ENCODE measurements at regions not wholly inside any gene's neighbourhood (a gene's known extent, or its start where the extent isn't known, plus 50 kb on each side); places are given as distances from the start of the nearest gene placed in this dataset.
A peak's percentile ranks its signal among the peaks of the same experiment; 100 is the strongest.

- TF ChIP-seq POLR2A (IDR thresholded peaks at IDR 0.05; ENCODE audit: low read length) (no peak), GATA1 (IDR thresholded peaks at IDR 0.05; ENCODE audit: low read depth, low read length) (no peak)
- no peak for DNase-seq
These were observed 259.9 kb upstream of the ZPLD1 start for GRCh38 chr3:102174832-102175374.

DNA sequence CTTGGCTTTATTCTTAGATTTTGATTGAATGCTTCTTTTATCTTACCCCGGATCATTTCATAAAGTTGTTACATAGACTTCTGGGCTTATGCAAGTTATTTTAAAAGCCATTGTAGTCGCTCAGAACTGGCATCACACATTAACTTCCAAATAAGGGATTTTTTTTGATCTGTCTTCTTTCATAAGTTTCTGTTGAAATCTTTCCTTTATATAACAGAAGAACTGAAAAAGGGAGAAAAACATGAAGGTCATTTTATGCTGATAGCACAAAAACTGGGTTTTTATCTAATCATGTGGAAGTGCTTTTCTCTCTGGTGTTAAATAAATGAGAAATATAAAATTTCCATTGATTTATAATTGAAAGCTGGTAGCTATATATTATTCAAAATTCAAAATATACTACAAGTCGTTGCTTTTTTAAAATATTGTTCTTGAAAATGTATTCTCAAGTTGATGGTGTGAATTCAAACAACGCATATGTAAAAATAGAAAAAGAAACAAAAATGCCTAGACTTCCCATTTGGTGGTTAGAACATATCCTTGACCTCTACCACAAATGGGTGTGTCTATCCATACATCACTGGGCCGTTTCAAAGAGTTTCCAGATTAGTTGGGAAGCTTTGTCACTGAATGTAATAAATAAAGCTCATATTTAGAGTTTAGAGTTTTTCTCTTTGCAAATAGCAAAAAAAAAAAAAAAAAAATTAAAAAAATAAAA, 258.3 kb upstream of the ZPLD1 start:
- DNase-seq = no peak
- no peak for TF ChIP-seq GATA1 (IDR thresholded peaks at IDR 0.05; ENCODE audit: low read depth, low read length)
- no peak for TF ChIP-seq POLR2A (IDR thresholded peaks at IDR 0.05; ENCODE audit: low read length)

DNA sequence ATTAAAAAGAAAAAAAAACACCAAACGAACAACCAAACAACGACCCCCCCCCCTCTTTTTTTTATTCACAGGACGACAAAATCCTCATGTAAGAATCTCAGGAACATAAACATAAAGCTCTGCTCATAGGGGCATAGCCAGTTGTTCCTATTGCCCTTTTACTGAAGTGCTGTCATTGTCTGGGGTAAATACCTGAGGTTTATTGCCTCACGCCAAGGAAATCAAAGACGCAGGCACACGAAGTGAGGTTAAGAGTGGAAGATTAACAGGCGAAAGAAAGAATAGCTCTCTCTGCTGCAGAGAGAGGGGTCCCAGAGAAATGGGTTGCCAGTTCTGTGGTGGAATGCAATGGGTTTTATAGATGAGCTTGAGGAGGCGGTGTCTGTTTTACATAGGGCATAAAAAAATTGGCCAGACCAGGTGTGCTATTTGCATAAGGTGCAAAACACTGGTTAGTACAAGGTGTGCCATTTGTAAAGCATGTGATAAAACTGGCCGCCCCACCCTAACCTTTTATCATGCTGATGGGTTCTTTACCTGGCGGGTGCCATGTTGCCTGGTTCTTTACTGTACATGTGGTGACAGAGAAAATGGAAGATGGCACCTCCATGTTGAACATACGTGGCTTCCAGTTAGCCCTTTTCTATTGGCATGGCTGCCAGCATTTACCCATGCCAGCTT, 257.6 kb upstream of the ZPLD1 start:
- no peak for TF ChIP-seq GATA1 (IDR thresholded peaks at IDR 0.05; ENCODE audit: low read depth, low read length)
- TF ChIP-seq POLR2A (IDR thresholded peaks at IDR 0.05; ENCODE audit: low read length) = no peak
- no peak for DNase-seq

GRCh38 chr3:102178817-102179216, 256.0 kb upstream of the ZPLD1 start:
- no peak for DNase-seq
- TF ChIP-seq GATA1 (IDR thresholded peaks at IDR 0.05; ENCODE audit: low read depth, low read length) (no peak), POLR2A (IDR thresholded peaks at IDR 0.05; ENCODE audit: low read length) (no peak)

- TF ChIP-seq POLR2A (IDR thresholded peaks at IDR 0.05; ENCODE audit: low read length) (no peak), GATA1 (IDR thresholded peaks at IDR 0.05; ENCODE audit: low read depth, low read length) (no peak)
- peak in 1 of 2 experiments; percentile 42 for DNase-seq
These were observed 255.3 kb upstream of the ZPLD1 start for GRCh38 chr3:102179326-102180177.

DNA sequence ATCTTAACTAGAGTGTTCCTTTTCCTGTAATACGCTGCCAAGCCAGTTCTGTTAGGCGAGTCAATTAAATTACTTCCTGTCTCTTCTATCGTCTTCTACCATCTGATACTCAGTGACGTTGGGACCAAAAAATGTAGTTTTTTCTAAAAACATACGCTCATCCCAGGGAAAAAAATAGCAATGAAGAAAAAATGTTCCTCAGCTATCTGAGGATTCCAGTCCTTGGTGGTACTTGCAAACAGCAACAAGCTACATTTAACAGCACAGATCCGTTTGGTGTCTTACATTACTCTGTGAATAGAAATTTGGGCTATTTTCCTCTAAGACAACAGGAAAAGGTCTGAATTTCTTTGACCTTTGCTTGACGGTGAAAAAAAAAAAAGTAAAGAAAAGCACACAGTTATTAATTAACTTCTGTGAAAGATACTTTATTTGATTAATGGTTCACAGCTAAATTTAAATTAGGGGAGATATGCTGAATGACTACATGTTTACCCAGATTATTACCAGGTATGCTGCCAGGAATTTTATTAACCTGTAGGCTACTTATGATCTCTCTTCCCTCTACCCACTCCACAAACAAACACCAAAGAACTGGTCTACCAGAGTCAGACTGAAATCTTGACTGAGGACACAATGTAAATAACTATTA, 254.4 kb upstream of the ZPLD1 start:
- TF ChIP-seq GATA1 (IDR thresholded peaks at IDR 0.05; ENCODE audit: low read depth, low read length) (no peak), POLR2A (IDR thresholded peaks at IDR 0.05; ENCODE audit: low read length) (no peak)
- DNase-seq = peak; percentile 34 to 45

- TF ChIP-seq GATA1 (IDR thresholded peaks at IDR 0.05; ENCODE audit: low read depth, low read length) = no peak
- TF ChIP-seq POLR2A (IDR thresholded peaks at IDR 0.05; ENCODE audit: low read length) = no peak
- peak in 1 of 2 experiments; percentile 42 for DNase-seq
These were observed 253.5 kb upstream of the ZPLD1 start for GRCh38 chr3:102181175-102181920.

- peak; percentile 16 for TF ChIP-seq GATA1 (IDR thresholded peaks at IDR 0.05; ENCODE audit: low read depth, low read length)
- no peak for TF ChIP-seq POLR2A (IDR thresholded peaks at IDR 0.05; ENCODE audit: low read length)
- DNase-seq = peak; percentile 85 to 95
These were observed 252.7 kb upstream of the ZPLD1 start for GRCh38 chr3:102182162-102182561.

- no peak for DNase-seq
- no peak for TF ChIP-seq POLR2A (IDR thresholded peaks at IDR 0.05; ENCODE audit: low read length)
- no peak for TF ChIP-seq GATA1 (IDR thresholded peaks at IDR 0.05; ENCODE audit: low read depth, low read length)
These were observed 251.6 kb upstream of the ZPLD1 start for GRCh38 chr3:102183186-102183585.

- TF ChIP-seq POLR2A (IDR thresholded peaks at IDR 0.05; ENCODE audit: low read length) = no peak
- no peak for TF ChIP-seq GATA1 (IDR thresholded peaks at IDR 0.05; ENCODE audit: low read depth, low read length)
- no peak for DNase-seq
These were observed 251.2 kb upstream of the ZPLD1 start for GRCh38 chr3:102183623-102184022.

GRCh38 chr3:102189541-102189940, 245.3 kb upstream of the ZPLD1 start:
- TF ChIP-seq GATA1 (IDR thresholded peaks at IDR 0.05; ENCODE audit: low read depth, low read length) = no peak
- no peak for TF ChIP-seq POLR2A (IDR thresholded peaks at IDR 0.05; ENCODE audit: low read length)
- DNase-seq = no peak

DNA sequence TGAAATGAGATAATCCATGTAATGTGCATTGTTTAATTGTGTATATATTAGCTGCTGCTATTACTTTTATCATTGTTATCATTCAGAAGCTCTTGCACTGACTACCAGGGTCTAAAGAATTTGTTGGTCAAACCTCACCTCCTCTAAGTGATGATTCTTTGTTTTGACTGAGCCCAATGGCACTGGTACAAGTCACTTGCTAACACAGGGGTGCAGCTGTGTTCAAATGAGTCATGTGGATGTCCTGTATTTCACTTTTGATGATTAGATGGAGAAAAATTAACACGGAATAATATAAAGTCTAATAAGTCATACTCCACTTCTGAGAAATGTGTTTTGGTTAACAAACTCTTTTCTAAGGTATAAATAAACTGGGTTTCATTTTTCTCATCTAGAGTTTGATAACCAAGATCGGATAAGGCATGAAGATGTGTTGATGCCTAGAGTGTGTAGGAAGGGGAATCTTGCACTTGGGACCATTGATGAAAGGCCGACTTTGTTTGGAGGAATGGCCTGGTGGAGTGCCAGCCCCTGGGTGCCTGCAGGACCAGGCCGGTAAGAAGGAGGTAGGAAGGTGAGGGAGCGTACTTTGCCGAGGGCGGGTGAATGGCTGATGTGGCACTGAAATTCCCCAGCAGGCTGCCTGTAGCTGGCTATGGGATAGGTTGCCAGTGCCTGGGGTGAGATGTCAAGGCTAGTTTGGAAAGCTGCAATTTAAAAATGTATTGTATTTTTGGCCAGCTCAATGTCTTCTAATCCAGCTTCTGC, 244.7 kb upstream of the ZPLD1 start:
- TF ChIP-seq POLR2A (IDR thresholded peaks at IDR 0.05; ENCODE audit: low read length) (no peak), GATA1 (IDR thresholded peaks at IDR 0.05; ENCODE audit: low read depth, low read length) (no peak)
- DNase-seq = no peak

All from erythroblast (primary cell).